ENCODE measurements at regions not wholly inside any gene's neighbourhood (a gene's known extent, or its start where the extent isn't known, plus 50 kb on each side); places are given as distances from the start of the nearest gene placed in this dataset.

DNA sequence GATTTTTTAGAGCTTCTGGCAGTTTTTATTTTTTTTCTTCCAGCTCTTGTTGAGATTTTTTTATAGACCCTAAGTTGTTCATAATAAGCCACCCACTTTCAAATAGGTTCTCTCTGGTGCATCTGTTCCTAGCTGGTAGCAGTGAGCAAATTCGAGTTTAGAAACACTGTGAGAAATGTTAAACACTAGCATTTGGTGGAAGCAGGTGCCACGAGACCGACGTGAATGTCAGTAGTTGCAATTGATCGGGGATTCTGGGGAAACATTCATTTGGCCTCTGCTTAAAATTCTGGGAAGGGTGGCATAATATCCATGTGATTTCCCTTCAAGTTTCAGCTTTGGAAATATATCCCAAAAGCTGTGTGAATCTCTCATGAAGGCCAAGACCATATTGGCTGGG lies 435.0 kb downstream of the RNF144A start (continued):
- TF ChIP-seq, protein P1, sequence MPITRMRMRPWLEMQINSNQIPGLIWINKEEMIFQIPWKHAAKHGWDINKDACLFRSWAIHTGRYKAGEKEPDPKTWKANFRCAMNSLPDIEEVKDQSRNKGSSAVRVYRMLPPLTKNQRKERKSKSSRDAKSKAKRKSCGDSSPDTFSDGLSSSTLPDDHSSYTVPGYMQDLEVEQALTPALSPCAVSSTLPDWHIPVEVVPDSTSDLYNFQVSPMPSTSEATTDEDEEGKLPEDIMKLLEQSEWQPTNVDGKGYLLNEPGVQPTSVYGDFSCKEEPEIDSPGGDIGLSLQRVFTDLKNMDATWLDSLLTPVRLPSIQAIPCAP (CRISPR knock-in tag; IDR thresholded peaks at IDR 0.05; ENCODE audit: borderline replicate concordance): no peak
- TF ChIP-seq ZBTB26 (CRISPR knock-in tag; IDR thresholded peaks at IDR 0.05) (no peak), ZBTB9 (CRISPR knock-in tag; IDR thresholded peaks at IDR 0.05) (no peak), ZNF311 (CRISPR knock-in tag; IDR thresholded peaks at IDR 0.05) (no peak), KDM1A (IDR thresholded peaks at IDR 0.05) (no peak), TCF3 (CRISPR knock-in tag; IDR thresholded peaks at IDR 0.05) (no peak), RBM15 (IDR thresholded peaks at IDR 0.05; ENCODE audit: insufficient read depth, low read length) (no peak), KAT2B (IDR thresholded peaks at IDR 0.05; ENCODE audit: low read depth, low read length) (no peak), NELFE (IDR thresholded peaks at IDR 0.05; ENCODE audit: insufficient read depth, insufficient read length) (no peak), ZNF586 (CRISPR knock-in tag; conservative IDR thresholded peaks at IDR 0.05) (no peak), CXXC5 (CRISPR knock-in tag; IDR thresholded peaks at IDR 0.05) (no peak), TAL1 (IDR thresholded peaks at IDR 0.05) (no peak)

Data from K562 (cell line).